Spinal cord (tissue), 9 donors: ENCODE measurements at regions not wholly inside any gene's neighbourhood (a gene's known extent, or its start where the extent isn't known, plus 50 kb on each side); places are given as distances from the start of the nearest gene placed in this dataset.
A peak's percentile ranks its signal among the peaks of the same experiment; 100 is the strongest.

Experiments
- DNase-seq, 6 donors: peaks; one replicate each; pipeline versions ENCODE4 v3.0.0 to v3.0.0-alpha.2; 2013 to 2015; ENCODE audit warnings: low spot score in 6 of 6, low read depth in 4 of 6
- H3K27ac ChIP-seq: one replicate; pipeline ENCODE4 v1.5.1; 2013; ENCODE audit warnings: low read depth, low read length, control low read depth
- H3K27me3 ChIP-seq: one replicate; pipeline ENCODE4 v1.6.1; 2013; ENCODE audit warnings: low read length; ENCODE audit not compliant: control insufficient read depth, insufficient read depth
- H3K36me3 ChIP-seq: one replicate; pipeline ENCODE4 v1.6.1; 2013; ENCODE audit warnings: low read length; ENCODE audit not compliant: control insufficient read depth, insufficient read depth
- H3K4me1 ChIP-seq: one replicate; pipeline ENCODE4 v1.6.1; 2013; ENCODE audit warnings: low read length; ENCODE audit not compliant: control insufficient read depth, insufficient read depth
- H3K4me3 ChIP-seq: one replicate; pipeline ENCODE4 v1.5.1; 2013; ENCODE audit warnings: low read depth, low read length, control low read depth
- H3K9me3 ChIP-seq: one replicate; pipeline ENCODE4 v1.6.1; 2013; ENCODE audit warnings: low read length; ENCODE audit not compliant: control insufficient read depth, insufficient read depth
- WGBS: methylation state at CpG from one replicate; pipeline ENCODE4 v1.1.5; 2013; ENCODE audit warnings: missing lambda C conversion rate; ENCODE audit not compliant: insufficient coverage; 5-methylcytosine and 5-hydroxymethylcytosine counted together
- donor health status: healthy.

GRCh38 chr2:172293952-172294351 lies 133.4 kb upstream of the ITGA6 start:
- peaks cover 7% of the 10 kb centered on the region for H3K27me3 ChIP-seq
- H3K4me1 ChIP-seq, result peaks cover 7% of the 10 kb centered on the region
- H3K4me3 ChIP-seq, result no peak overlapping the region
- no peak overlapping the region for H3K27ac ChIP-seq
- 64% methylated on average over 2 of the region's 6 CpGs for WGBS
- peak in 1 of 6 donors; percentile 78 for DNase-seq
- H3K9me3 ChIP-seq, result no peaks in the 10 kb centered on the region
- no peaks in the 10 kb centered on the region for H3K36me3 ChIP-seq

GRCh38 chr2:172294983-172295382 lies 132.4 kb upstream of the ITGA6 start:
- H3K27me3 ChIP-seq, result peaks cover 7% of the 10 kb centered on the region
- no peaks in the 10 kb centered on the region for H3K9me3 ChIP-seq
- H3K4me3 ChIP-seq, result no peak overlapping the region
- no CpG with 5 or more reads among the region's 1 CpG for WGBS
- DNase-seq, result no peak
- H3K36me3 ChIP-seq, result no peaks in the 10 kb centered on the region
- H3K4me1 ChIP-seq, result peaks cover 7% of the 10 kb centered on the region
- H3K27ac ChIP-seq, result no peak overlapping the region

- no peak overlapping the region for H3K4me3 ChIP-seq
These were observed 131.7 kb upstream of the ITGA6 start for GRCh38 chr2:172295677-172296076.

GRCh38 chr2:172296267-172297046 lies 130.9 kb upstream of the ITGA6 start:
- no peak for DNase-seq
- Histone ChIP-seq H3K9me3 (no peaks in the 10 kb centered on the region), H3K27ac (no peak overlapping the region), H3K4me3 (no peak overlapping the region), H3K36me3 (no peaks in the 10 kb centered on the region), H3K27me3 (peaks cover 7% of the 10 kb centered on the region), H3K4me1 (peaks cover 7% of the 10 kb centered on the region)
- 54% methylated on average over 2 of the region's 6 CpGs for WGBS

More at GRCh38 chr2:172295677-172296076, 131.7 kb upstream of the ITGA6 start:
- peaks cover 7% of the 10 kb centered on the region for H3K4me1 ChIP-seq
- no peak for DNase-seq
- H3K27me3 ChIP-seq, result peaks cover 7% of the 10 kb centered on the region
- H3K36me3 ChIP-seq, result no peaks in the 10 kb centered on the region
- H3K9me3 ChIP-seq, result no peaks in the 10 kb centered on the region
- no peak overlapping the region for H3K27ac ChIP-seq
- 90% methylated on average over 3 of the region's 4 CpGs for WGBS

- peaks cover 7% of the 10 kb centered on the region for H3K27me3 ChIP-seq
- no peak for DNase-seq
- H3K4me1 ChIP-seq, result peaks cover 7% of the 10 kb centered on the region
- no peaks in the 10 kb centered on the region for H3K9me3 ChIP-seq
- no peak overlapping the region for H3K27ac ChIP-seq
- no peaks in the 10 kb centered on the region for H3K36me3 ChIP-seq
- no peak overlapping the region for H3K4me3 ChIP-seq
- WGBS, result 83% methylated on average over 1 of the region's 3 CpGs
These were observed 129.9 kb upstream of the ITGA6 start for GRCh38 chr2:172297531-172297930.

- H3K4me3 ChIP-seq, result no peak overlapping the region
- peaks cover 7% of the 10 kb centered on the region for H3K4me1 ChIP-seq
- no peak overlapping the region for H3K27ac ChIP-seq
- H3K9me3 ChIP-seq, result no peaks in the 10 kb centered on the region
- no peaks in the 10 kb centered on the region for H3K36me3 ChIP-seq
- 52% methylated on average over 4 of the region's 4 CpGs for whole genome bisulfite sequencing
- H3K27me3 ChIP-seq, result peaks cover 7% of the 10 kb centered on the region
- DNase-seq, result no peak
These were observed 129.4 kb upstream of the ITGA6 start for GRCh38 chr2:172297950-172298349.

- Histone ChIP-seq H3K36me3 (no peaks in the 10 kb centered on the region), H3K27ac (no peak overlapping the region), H3K27me3 (peaks cover 7% of the 10 kb centered on the region), H3K9me3 (no peaks in the 10 kb centered on the region), H3K4me3 (no peak overlapping the region), H3K4me1 (no peaks in the 10 kb centered on the region)
- no CpG with 5 or more reads among the region's 5 CpGs for WGBS
- DNase-seq, result no peak
These were observed 127.6 kb upstream of the ITGA6 start for GRCh38 chr2:172299741-172300140.

GRCh38 chr2:172300851-172301250 lies 126.5 kb upstream of the ITGA6 start:
- H3K4me3 ChIP-seq, result no peak overlapping the region
- peaks cover 7% of the 10 kb centered on the region for H3K27me3 ChIP-seq
- H3K36me3 ChIP-seq, result no peaks in the 10 kb centered on the region
- no peak overlapping the region for H3K27ac ChIP-seq
- no peaks in the 10 kb centered on the region for H3K9me3 ChIP-seq
- WGBS, result 97% methylated on average over 2 of the region's 4 CpGs
- no peaks in the 10 kb centered on the region for H3K4me1 ChIP-seq
- DNase-seq, result no peak

- Histone ChIP-seq H3K4me3 (no peak overlapping the region), H3K4me1 (peaks cover 8% of the 10 kb centered on the region), H3K27me3 (no peaks in the 10 kb centered on the region), H3K36me3 (no peaks in the 10 kb centered on the region), H3K9me3 (no peaks in the 10 kb centered on the region), H3K27ac (no peak overlapping the region)
- no peak for DNase-seq
- WGBS, result 45% methylated on average over 3 of the region's 3 CpGs
These were observed 122.3 kb upstream of the ITGA6 start for GRCh38 chr2:172305066-172305465.

- H3K36me3 ChIP-seq, result no peaks in the 10 kb centered on the region
- H3K4me3 ChIP-seq, result no peak overlapping the region
- H3K9me3 ChIP-seq, result no peaks in the 10 kb centered on the region
- no peaks in the 10 kb centered on the region for H3K27me3 ChIP-seq
- no peak overlapping the region for H3K27ac ChIP-seq
- DNase-seq, result peak in 2 of 6 donors; percentile 55 to 56
- H3K4me1 ChIP-seq, result peaks cover 15% of the 10 kb centered on the region
- WGBS, result 10% methylated on average over 1 of the region's 1 CpG
These were observed 119.6 kb upstream of the ITGA6 start for GRCh38 chr2:172307800-172308199.
